Chondrocyte (in vitro differentiated cells): ENCODE measurements at regions not wholly inside any gene's neighbourhood (a gene's known extent, or its start where the extent isn't known, plus 50 kb on each side); places are given as distances from the start of the nearest gene placed in this dataset.
A peak's percentile ranks its signal among the peaks of the same experiment; 100 is the strongest.

Source experiments
- DNase-seq: peaks from one replicate; pipeline ENCODE4 v3.0.0; 2021; ENCODE audit warnings: mixed read lengths, low spot score
- H3K27ac Mint-ChIP-seq: one replicate; pipeline ENCODE4 v1.8.0; 2021; ENCODE audit warnings: mild to moderate bottlenecking, moderate library complexity, mixed read lengths; ENCODE audit not compliant: unreplicated experiment
- H3K27me3 Mint-ChIP-seq: 2 replicates; pipeline ENCODE4 v1.8.0; 2021; ENCODE audit warnings: low read depth, mixed read lengths
- H3K36me3 Mint-ChIP-seq: 2 replicates; pipeline ENCODE4 v1.8.0; 2021; ENCODE audit warnings: low read depth, mixed read lengths
- H3K4me1 Mint-ChIP-seq: 2 replicates; pipeline ENCODE4 v1.8.0; 2021; ENCODE audit warnings: low read depth, mild to moderate bottlenecking, mixed read lengths
- H3K4me3 Mint-ChIP-seq: one replicate; pipeline ENCODE4 v1.8.0; 2021; ENCODE audit warnings: mild to moderate bottlenecking, moderate library complexity, mixed read lengths; ENCODE audit not compliant: unreplicated experiment
- H3K9me3 Mint-ChIP-seq: 2 replicates; pipeline ENCODE4 v1.8.0; 2021; ENCODE audit warnings: low read depth, mixed read lengths
- TF ChIP-seq, protein P1 (sequence below): fragments of 200-600 bp; sonication (generic); IDR thresholded peaks from 2 replicates; pipeline ENCODE4 v1.5.0; 2021; ENCODE audit warnings: antibody characterized with exemption, mild to moderate bottlenecking, moderate library complexity

DNA sequence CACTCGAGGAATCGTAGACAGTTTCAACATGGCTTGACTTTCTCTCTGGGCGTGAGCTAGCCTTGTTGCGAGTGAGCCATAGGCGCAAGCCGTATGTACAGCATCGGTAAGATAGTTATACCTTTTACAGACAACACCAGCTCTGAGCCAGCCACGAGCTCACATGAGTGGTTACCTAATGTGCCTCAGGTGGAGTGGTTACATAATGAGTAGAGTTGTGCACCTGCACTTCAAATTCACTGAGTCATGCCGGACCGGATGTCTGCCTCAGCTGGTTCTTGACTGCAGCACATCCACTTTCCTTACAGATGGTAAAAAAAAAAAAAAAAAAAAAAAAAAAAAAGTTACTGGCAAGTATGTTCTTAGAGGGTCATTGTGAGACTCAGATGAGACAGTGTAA is 360.4 kb upstream of the NR5A2 start:
- Mint-ChIP-seq H3K36me3 (no peaks in the 10 kb centered on the region), H3K4me1 (no peaks in the 10 kb centered on the region), H3K9me3 (peaks cover 6% of the 10 kb centered on the region), H3K4me3 (no peak overlapping the region), H3K27ac (no peak overlapping the region), H3K27me3 (peaks cover 49% of the 10 kb centered on the region)
- TF ChIP-seq, protein P1, sequence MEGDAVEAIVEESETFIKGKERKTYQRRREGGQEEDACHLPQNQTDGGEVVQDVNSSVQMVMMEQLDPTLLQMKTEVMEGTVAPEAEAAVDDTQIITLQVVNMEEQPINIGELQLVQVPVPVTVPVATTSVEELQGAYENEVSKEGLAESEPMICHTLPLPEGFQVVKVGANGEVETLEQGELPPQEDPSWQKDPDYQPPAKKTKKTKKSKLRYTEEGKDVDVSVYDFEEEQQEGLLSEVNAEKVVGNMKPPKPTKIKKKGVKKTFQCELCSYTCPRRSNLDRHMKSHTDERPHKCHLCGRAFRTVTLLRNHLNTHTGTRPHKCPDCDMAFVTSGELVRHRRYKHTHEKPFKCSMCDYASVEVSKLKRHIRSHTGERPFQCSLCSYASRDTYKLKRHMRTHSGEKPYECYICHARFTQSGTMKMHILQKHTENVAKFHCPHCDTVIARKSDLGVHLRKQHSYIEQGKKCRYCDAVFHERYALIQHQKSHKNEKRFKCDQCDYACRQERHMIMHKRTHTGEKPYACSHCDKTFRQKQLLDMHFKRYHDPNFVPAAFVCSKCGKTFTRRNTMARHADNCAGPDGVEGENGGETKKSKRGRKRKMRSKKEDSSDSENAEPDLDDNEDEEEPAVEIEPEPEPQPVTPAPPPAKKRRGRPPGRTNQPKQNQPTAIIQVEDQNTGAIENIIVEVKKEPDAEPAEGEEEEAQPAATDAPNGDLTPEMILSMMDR: no peak
- no peak for DNase-seq

- Mint-ChIP-seq H3K27me3 (peaks cover 44% of the 10 kb centered on the region), H3K9me3 (peaks cover 6% of the 10 kb centered on the region), H3K36me3 (no peaks in the 10 kb centered on the region), H3K4me1 (no peaks in the 10 kb centered on the region), H3K27ac (no peak overlapping the region), H3K4me3 (no peak overlapping the region)
- no peak for DNase-seq
- TF ChIP-seq, protein P1: no peak
These were observed 357.6 kb upstream of the NR5A2 start for GRCh38 chr1:199669916-199670315.

GRCh38 chr1:199671684-199672083 is 355.8 kb upstream of the NR5A2 start:
- Mint-ChIP-seq H3K9me3 (peaks cover 6% of the 10 kb centered on the region), H3K4me3 (no peak overlapping the region)
- TF ChIP-seq, protein P1: no peak

GRCh38 chr1:199675937-199676336 is 351.6 kb upstream of the NR5A2 start:
- Mint-ChIP-seq H3K27ac (no peak overlapping the region), H3K4me1 (no peaks in the 10 kb centered on the region), H3K27me3 (peaks cover 46% of the 10 kb centered on the region), H3K36me3 (no peaks in the 10 kb centered on the region), H3K4me3 (no peak overlapping the region), H3K9me3 (peaks cover 6% of the 10 kb centered on the region)
- no peak for DNase-seq
- TF ChIP-seq, protein P1: peak; percentile 17

More at GRCh38 chr1:199671684-199672083, 355.8 kb upstream of the NR5A2 start:
- no peak for DNase-seq
- no peak overlapping the region for H3K27ac Mint-ChIP-seq
- H3K36me3 Mint-ChIP-seq: no peaks in the 10 kb centered on the region
- peaks cover 43% of the 10 kb centered on the region for H3K27me3 Mint-ChIP-seq
- H3K4me1 Mint-ChIP-seq: no peaks in the 10 kb centered on the region

DNA sequence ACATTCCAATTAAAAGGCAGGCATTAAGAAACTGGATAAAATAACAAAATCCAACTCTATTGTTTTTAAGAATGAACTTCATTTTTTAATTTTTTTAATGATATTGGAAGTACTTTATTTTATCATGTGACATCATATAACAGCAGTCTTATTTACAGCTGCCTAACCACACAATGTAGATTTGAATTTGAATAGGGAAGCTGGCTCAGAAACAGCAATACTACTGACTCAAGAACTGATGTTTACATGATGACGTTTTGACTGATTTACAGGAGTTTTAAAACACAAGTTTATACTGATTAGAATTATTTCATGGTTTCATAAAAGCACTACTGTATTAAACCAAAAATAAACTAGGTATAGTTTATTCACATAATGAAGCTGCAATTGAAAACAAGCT is 348.7 kb upstream of the NR5A2 start:
- no peak overlapping the region for H3K27ac Mint-ChIP-seq
- H3K4me3 Mint-ChIP-seq: no peak overlapping the region
- H3K9me3 Mint-ChIP-seq: no peaks in the 10 kb centered on the region
- peaks cover 45% of the 10 kb centered on the region for H3K27me3 Mint-ChIP-seq
- no peaks in the 10 kb centered on the region for H3K4me1 Mint-ChIP-seq
- TF ChIP-seq, protein P1: no peak
- no peaks in the 10 kb centered on the region for H3K36me3 Mint-ChIP-seq
- no peak for DNase-seq
